HG03439 (cell line): ENCODE measurements at regions not wholly inside any gene's neighbourhood (a gene's known extent, or its start where the extent isn't known, plus 50 kb on each side); places are given as distances from the start of the nearest gene placed in this dataset.
"Not testable (repeated sequence)": the region's sequence is repeated elsewhere in the genome, so short reads cannot be mapped to it uniquely, and the experiment has no call there.

Source experiments
- ATAC-seq: cut with Tn5 transposase; IDR thresholded peaks from one replicate; pipeline ENCODE4 v1.9.1; 2021; ENCODE audit warnings: mild to moderate bottlenecking, moderate library complexity; ENCODE audit not compliant: unreplicated experiment

DNA sequence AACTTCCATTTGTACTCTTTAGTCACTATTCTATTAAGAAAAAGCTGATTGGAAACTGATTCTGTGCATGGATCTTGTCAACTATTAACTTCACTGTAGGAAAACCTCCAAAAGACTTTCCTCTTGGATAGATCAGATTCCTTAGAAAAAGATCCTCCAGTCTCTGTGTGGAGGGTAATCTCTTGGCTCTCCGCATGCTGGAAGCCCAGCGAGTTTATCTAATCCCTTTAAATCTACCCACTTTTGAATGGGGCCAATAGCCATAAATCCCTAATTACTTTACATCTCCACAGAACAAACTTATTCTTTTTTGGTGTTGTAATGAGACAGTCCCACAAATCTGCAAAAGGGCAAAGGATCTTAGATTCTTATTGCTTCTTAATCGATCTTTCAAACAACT is 1206.4 kb upstream of the ADGRL4 start:
- ATAC-seq, result no peak

DNA sequence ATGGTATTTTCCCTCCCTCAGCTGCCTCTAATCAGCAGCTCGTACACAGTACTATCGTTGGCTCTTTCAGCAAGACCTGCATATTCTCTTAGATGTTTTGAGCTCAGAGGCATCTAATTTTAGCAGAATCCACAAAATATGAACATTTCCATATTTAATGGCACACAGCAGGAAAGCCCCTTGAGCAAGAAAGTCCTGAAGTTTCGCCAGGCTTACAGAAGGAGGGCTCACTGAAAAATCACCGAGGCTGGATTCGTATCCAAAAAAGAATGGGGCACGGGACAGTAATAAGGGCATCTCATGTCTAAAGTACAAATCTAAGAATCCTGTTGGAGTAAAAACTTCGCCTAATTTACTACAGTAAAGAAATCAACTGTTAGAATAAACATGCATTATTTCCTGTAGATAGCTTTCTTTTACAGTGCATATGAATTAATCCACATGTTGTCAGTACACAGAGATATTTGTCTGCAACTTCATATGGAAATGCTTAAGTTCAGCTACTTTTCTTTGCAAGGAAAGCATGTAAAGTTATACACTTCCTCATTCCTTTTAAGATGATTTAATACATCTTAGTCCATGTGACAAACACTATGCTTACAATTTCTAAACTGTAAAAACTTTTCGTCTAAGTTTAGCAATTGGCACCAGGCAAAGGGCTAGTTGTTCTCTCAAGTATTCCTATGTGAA is 1205.3 kb upstream of the ADGRL4 start:
- no peak for ATAC-seq

DNA sequence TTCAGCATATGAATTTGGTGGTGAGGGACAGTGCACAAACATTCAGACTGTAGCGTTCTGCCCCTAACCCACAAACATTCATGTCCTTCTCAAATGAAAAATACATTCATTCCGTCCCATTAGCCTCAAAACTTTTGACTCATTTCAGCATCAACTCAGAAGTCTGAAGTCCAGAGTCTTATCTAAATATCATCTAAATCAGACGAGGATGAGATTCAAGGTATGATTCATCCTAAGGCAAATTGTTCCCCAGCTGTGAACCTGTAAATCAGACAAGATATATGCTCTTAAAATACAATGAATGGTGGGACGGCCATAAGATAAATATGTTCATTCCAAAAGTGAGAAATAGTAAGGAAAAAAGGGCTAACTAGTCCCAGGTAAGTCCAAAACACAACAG is 1195.6 kb upstream of the ADGRL4 start:
- ATAC-seq, result no peak

DNA sequence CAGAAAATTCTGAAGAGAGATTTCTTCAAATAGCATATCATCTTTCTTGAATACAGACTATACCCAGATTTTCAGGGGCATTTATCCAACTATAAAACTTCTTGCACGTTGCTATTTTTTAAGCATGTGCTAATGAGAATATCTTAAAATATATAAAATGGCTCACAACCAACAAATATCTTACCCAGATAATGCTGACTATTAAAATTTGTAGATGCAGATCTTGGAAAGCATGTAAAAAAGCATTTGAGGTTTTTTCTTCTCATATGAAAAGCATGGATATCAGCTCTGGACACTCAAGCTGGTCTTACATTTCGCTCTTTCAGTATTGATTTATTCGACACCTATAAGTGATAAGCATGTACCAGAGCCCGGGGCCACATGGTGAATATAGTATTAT is 1187.7 kb upstream of the ADGRL4 start:
- no peak for ATAC-seq

DNA sequence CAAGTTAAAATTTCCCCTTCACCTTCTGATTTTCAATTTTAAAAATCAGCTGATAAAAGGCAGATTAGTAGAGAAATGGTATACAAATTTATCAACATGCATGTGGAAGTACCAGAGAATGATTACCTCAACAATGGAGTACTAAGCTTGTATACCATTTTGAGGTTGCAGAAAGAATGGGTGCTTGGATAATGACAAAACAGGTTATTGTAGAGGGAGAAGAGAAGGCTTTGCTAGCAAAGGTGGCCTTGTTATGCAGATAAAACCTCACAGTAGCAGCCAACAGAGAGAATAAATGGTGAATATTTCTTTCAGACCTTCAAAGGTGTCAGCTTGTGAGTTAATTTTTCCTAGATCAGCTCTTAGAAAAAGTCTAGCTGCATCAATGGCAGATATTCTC is 1174.9 kb upstream of the ADGRL4 start:
- no peak for ATAC-seq

DNA sequence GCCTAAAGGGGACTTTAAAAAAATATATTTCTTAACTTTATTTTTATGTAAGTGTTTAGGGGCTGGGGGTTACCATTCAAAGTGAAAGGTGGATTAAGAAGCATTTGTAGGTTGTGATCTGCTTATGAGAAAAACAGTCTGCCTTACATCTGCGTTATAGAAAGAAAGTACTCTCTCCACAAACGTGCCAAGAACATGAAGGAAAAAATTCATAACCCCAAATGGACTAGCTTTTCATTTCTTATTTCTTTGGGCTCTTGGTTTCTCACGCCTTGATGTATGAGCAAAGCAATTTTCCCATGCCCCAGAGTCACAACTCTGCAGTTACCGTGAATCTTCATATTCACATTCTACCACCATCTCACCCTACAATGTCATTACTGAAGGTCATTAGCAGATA is 1165.1 kb upstream of the ADGRL4 start:
- ATAC-seq, result no peak

DNA sequence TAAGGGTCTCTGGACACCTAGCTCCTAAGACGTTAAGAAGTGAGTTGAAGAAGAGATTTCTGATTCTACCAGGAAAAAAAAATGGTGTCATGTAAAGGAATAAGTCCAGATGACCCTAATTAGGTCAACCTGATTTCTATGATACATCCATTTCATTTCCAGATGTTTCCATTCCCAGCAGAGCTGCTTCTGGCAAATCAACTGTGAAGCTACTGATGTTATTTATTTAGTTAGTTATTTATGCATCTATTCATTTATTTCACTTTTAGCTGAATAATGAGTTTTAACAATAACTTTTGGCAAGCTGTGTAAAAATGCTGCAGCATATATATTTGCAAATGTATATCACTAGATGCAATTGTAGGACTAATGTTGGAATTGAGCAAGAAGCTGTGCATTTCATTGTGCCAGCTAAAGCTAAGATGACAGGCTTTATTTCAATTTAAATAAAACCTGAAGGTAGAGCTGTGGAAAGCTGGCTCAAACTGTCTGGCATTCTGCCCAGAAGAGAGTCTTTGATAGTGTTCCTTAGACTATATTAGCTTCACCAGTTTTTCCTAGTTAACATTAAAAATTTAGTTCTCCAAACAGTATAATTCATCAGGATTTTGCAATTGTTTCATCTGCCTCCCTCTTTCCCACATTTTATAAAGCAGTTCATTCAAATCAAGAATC is 1164.4 kb upstream of the ADGRL4 start:
- ATAC-seq, result no peak

DNA sequence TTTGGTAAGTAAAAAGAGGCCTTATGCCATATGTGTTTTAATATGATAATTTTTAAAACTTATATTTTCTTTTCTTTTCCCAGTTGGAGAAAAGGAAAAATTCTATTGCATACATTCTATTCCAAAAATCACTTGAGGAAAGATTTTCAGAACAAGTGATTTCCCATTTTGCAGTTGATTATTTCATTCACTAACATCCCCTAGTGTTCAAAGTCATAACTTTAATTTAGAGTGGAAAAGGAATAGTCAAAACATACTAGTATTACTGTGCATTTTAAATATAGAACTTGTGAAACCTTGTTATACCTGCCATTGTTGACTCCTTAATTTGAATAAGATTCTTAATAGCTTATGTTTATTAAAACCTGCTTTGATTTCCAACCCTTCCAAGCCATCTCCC is 1157.6 kb upstream of the ADGRL4 start:
- ATAC-seq, result no peak

DNA sequence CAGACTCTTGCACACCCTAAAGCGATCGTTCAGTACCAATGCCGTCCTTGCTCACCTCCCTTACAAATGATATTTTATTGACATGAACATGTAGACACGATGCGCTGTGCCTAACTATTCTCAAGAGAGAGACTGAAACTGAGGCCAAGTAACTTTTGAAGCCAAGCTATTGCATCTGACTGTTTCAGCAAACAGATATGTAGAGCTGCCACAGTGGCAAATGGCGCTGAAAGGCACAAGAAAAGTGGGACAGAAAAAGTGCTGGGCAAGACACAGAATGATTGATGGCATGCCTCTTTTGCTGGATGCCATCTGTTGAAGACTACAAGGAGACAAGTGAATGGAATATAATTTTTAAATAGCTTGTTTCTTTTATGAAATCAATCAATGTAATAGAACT is 1157.2 kb upstream of the ADGRL4 start:
- no peak for ATAC-seq

DNA sequence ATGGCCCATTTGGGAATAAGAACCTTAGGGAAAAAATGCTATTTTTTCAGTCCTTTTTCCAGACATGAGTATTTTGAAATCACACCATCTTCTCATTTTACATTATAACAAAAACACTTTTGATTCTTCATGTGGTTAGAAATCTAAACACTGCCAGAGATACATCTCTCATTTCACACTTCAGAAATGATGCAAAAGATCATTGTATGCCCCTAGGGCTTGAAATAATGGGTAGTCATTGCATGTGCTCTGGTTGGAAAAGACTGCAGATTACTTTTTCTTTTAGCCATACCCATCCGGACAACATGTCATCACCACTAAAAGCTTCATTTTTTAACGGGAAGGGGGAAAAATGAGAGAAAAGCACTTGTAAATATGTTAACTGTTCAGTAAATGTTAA is 1152.2 kb upstream of the ADGRL4 start:
- ATAC-seq, result no peak

DNA sequence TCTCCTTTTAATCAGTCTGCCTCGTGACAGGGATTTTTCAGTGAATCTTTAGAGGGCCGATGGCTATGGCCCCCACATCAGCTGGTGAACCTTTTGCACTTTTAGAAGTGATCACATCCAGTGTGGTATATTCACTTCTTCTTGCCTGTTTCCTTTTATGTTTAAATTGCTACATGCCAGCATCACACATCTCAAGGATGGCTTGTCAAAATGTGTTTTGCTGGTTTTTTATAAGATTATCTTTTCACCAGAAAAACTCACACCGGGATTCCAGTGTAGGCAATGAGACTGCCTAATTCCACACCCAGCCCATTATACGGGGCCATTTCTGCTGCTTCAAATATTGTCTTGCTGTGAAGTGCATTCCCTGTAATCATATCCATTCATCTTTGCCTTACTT is 1151.7 kb upstream of the ADGRL4 start:
- no peak for ATAC-seq

DNA sequence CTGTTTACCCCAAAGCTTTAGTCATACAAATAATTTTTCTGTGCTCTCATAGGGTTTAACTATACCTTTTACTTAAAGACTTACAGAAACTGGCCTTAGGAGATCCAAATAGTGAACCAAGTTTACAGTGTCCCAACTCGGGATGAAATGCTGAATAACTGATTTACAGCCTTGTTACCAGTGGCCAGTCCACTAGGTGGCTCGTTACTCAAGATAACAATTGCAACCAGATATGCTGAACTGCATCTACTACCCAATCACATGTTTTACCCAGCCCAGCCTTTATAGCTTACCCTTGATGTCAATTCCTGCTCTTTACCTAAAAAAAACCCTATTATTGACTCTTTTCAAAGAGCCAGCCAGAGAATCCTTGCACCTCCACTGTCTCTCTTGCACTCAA is 1148.8 kb upstream of the ADGRL4 start:
- ATAC-seq, result no peak

DNA sequence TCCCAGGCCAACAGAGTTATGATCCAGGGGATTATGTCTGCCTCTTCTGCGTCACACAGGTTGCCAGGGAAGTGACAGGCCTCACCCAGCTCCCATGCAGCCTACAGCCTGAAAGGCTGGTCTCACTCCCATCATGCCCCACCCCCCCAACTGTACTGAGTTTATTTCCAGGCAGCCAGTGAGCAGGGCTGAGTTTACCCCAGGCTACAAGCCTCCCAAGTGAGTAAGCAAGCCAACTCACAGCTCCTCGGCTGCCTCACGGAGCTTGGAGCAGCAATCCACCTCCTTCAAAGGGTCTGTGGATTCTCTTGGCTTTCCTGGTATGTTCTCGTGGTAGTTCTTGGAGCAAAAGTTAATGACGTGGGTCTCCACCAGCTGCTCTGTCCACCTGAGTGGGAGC is 1147.6 kb upstream of the ADGRL4 start:
- no peak for ATAC-seq

DNA sequence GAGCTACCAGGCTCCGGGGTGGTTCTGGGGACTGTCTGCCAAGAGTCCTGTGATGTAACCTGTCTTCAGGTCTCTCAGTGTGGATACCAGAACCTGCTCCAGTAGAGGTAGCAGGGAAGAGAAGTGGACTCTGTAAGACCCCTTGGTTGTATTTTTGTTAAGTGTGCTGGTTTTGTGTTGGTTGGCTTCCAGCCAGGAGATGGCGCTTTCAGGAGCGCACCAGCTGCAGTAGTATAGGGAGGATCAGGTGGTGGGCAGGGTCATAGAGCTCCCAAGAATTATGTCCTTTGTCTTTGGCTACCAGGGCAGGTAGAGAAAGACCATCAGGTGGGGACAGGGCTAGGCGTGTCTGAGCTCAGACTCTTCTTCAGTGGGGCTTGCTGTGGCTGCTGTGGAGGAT is 1147.2 kb upstream of the ADGRL4 start:
- no peak for ATAC-seq

DNA sequence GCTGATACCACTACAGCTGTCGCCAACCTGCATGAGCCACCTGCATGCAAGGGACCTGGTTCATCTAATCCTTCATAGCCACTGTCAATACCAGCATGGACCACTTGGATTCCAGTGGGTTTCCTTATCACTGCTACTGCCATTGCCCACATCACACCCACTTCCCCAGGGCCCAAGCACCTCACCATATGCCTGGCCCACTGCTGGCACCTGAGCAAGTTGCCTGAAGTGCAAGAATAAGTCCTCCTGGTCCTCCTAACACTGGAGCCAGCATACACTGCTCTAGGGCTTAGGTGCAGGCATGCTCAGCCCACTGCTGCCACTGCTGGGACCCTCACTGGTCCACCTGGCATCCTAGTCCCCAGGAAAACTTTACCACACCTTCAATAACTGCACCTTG is 1136.8 kb upstream of the ADGRL4 start:
- ATAC-seq, result no peak

DNA sequence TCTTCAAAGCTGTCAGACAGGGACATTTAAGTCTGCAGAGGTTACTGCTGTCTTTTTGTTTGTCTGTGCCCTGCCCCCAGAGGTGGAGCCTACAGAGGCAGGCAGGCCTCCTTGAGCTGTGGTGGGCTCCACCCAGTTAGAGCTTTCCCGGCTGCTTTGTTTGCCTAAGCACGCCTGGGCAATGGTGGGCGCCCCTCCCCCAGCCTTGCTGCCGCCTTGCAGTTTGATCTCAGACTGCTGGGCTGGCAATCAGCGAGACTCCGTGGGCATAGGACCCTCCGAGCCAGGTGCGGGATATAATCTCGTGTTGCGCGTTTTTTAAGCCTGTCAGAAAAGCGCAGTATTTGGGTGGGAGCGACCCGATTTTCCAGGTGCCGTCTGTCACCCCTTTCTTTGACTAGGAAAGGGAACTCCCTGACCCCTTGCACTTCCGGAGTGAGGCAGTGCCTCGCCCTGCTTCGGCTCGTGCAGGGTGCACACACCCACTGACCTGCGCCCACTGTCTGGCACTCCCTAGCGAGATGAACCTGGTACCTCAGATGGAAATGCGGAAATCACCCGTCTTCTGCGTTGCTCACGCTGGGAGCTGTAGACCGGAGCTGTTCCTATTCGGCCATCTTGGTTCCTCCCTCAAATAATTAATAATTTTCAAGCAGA is 1131.5 kb upstream of the ADGRL4 start:
- not testable (repeated sequence) for ATAC-seq

DNA sequence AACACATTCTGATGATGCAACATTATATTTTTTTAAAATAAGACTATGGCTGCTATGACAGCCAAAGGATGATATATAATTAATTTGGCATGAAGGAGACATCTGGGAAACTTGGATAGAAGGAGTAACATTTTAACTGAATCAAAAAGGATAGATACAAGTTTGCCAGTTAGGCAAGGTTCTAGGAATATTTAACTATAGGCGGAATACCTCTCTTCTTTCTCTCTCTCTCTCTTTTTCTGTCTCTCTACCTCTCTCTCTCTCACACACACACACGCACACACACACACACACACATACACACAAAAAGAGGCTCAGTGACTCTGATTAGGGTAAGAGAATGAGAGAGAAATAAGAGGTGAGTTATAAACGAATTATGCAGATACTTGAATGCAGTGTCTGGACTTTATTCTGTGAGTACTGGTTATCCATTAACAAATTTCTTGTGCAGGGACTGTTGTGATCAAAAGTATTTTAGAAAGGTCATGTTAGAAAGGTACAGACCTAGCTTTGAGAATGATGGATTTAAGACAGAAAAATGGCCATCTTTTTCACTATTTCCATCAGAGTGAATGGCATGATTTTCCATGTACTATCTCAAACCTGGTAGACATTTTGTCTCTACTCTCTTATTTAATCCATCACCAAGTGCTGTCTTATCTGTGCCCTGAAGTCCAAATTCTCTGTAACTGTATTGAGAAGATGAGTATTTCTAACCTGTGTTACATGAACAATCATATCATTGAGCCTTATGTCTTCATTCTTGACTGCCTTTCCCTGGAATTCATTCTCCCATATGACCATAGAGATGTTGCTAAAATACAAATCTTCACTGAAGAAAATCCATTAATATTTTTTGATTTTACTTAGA is 1106.9 kb upstream of the ADGRL4 start:
- ATAC-seq, result no peak

DNA sequence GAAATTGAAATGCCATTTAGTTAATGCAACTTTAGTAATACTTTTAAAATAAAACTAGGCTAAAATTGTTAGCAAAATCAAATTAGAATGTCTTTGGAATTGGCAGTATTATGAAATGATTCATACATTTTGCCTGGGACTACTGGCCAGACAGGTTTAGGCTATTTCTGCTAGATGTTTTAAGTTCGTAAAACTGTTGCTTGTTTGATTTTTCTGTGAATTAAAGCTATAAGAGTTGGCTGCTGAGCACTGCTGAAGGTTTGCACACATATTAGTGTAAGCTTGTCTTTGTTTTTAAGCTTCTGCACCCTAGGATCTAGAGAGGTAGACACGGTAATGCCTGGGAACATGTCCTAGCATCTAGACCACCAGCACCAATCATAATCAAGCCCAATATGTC is 1094.6 kb upstream of the ADGRL4 start:
- ATAC-seq, result no peak

DNA sequence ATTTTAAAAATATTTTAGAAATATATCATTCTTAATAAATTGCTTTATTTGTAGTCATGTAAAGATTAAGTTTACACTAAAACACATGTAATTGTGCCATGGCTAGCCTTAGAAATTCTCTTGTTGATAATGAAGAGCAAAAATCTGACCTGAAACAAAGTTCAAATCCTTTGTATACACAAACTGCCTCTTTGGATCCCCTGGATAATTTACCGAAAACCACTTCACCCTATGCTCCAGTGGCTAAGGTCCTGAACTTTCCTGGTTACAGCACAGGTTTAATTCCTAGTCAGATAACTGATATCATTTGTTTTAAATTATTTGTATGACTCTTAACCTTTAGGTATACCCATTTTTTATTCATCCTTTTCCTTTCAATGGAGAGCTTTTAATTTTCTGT is 1093.2 kb upstream of the ADGRL4 start:
- ATAC-seq, result no peak

DNA sequence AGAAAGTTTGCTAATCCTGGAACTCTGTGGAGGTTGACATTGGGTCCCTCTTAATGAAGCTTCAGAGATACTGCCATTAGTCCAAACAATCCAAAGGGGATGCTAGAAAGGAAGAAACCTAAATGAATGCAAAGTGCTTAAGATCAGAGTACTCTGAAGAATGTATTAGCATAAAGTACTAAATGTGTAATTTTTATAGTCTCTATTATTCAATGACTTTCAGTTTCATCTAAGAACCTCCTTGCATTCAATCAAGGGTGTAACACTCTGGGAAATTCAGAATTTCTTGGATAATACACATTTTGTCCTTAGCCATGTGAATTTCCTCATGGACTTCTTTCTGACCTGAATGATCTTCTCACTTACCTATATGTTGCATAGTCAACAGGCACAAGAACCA is 1078.5 kb upstream of the ADGRL4 start:
- ATAC-seq, result no peak

DNA sequence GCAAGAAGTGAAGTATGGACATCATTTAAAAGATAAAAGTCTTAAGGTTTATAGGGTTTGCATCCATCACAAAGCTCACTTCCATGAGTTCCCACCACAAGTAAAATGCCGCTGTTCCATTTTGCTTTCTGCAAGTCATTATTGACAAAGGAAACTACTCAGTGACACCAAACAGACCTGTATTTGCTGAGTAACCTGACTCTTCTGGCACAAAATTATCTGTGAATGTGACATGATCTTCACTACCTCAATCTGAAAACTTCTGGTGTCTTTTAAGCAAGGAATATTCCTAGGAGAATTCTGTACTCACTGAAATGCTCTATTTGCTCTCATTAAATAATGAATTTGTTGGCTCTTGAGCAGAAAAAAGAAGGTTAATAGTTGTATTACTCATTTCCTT is 1077.4 kb upstream of the ADGRL4 start:
- ATAC-seq, result no peak
